Fibroblast of lung (primary cell): ENCODE measurements at regions not wholly inside any gene's neighbourhood (a gene's known extent, or its start where the extent isn't known, plus 50 kb on each side); places are given as distances from the start of the nearest gene placed in this dataset.
A peak's percentile ranks its signal among the peaks of the same experiment; 100 is the strongest.

Experiments used
- DNase-seq, 2 donors: peaks; one replicate each; pipeline versions ENCODE4 v3.0.0 to v3.0.0-alpha.2; 2010; ENCODE audit warnings: low read depth in 2 of 2
- H2AFZ ChIP-seq: 2 replicates; pipeline ENCODE4 v1.5.1; 2012; ENCODE audit warnings: low read length, control low read depth, inconsistent platforms
- H3K27ac ChIP-seq: 2 replicates; pipeline ENCODE4 v1.5.1; 2011; ENCODE audit warnings: low read length, control low read depth; ENCODE audit not compliant: insufficient read depth
- H3K27me3 ChIP-seq: 2 replicates; pipeline ENCODE4 v1.5.1; 2011; ENCODE audit warnings: mild to moderate bottlenecking, low read length; ENCODE audit not compliant: control insufficient read depth, insufficient read depth
- H3K36me3 ChIP-seq: 2 replicates; pipeline ENCODE4 v1.5.1; 2011; ENCODE audit warnings: low read length; ENCODE audit not compliant: control insufficient read depth, insufficient read depth
- H3K4me1 ChIP-seq: 2 replicates; pipeline ENCODE4 v1.5.1; 2011; ENCODE audit warnings: low read length; ENCODE audit not compliant: control insufficient read depth, insufficient read depth; ENCODE audit errors: extremely low read depth
- H3K4me2 ChIP-seq: 2 replicates; pipeline ENCODE4 v1.5.1; 2011; ENCODE audit warnings: low read length, control low read depth; ENCODE audit not compliant: insufficient read depth; ENCODE audit errors: extremely low read depth
- H3K4me3 ChIP-seq, 4 experiments: fragments of 200-600 bp in 1 of 4; sonication (generic) in 1 of 4; replicated peaks in 1 of 4; 2 replicates each; pipeline ENCODE4 v1.5.1; 2011 to 2016; ENCODE audit warnings: low read length in 4 of 4, low read depth in 3 of 4, mild to moderate bottlenecking in 3 of 4, control low read depth in 2 of 4, inconsistent platforms in 1 of 4, mixed read lengths in 1 of 4; ENCODE audit not compliant: insufficient read depth in 1 of 4; ENCODE audit errors: control extremely low read depth in 1 of 4
- H3K79me2 ChIP-seq: 2 replicates; pipeline ENCODE4 v1.5.1; 2012; ENCODE audit warnings: mild to moderate bottlenecking, low read length, inconsistent platforms; ENCODE audit not compliant: control insufficient read depth, insufficient read depth
- H3K9ac ChIP-seq: 2 replicates; pipeline ENCODE4 v1.5.1; 2011; ENCODE audit warnings: mild to moderate bottlenecking, low read length, control low read depth; ENCODE audit not compliant: insufficient read depth
- H3K9me3 ChIP-seq: 2 replicates; pipeline ENCODE4 v1.5.1; 2012; ENCODE audit warnings: low read depth, low read length; ENCODE audit not compliant: control insufficient read depth, insufficient read depth
- H4K20me1 ChIP-seq: 2 replicates; pipeline ENCODE4 v1.5.1; 2011; ENCODE audit warnings: low read length; ENCODE audit not compliant: control insufficient read depth, insufficient read depth; ENCODE audit errors: extremely low read depth
- CTCF ChIP-seq, 2 donors: IDR thresholded peaks in 1 of 2; conservative IDR thresholded peaks in 1 of 2; 1 replicate in 1 of 2; 2 replicates in 1 of 2; pipeline ENCODE4 v1.5.1; 2011 to 2012; ENCODE audit warnings: low read length in 2 of 2, control low read depth in 1 of 2, inconsistent platforms in 1 of 2, low read depth in 1 of 2, mild to moderate bottlenecking in 1 of 2
- EZH2 ChIP-seq: IDR thresholded peaks from 2 replicates; pipeline ENCODE4 v1.5.1; 2012; ENCODE audit warnings: low read length, control low read depth, mild to moderate bottlenecking; ENCODE audit errors: missing control alignments

- no peak overlapping the region for H3K27ac ChIP-seq
- no peak overlapping the region for H3K9ac ChIP-seq
- H3K9me3 ChIP-seq, result no peaks in the 10 kb centered on the region
- no peaks in the 10 kb centered on the region for H3K4me1 ChIP-seq
- no peak overlapping the region for H3K4me2 ChIP-seq
- H3K79me2 ChIP-seq, result no peaks in the 10 kb centered on the region
- H3K36me3 ChIP-seq, result no peaks in the 10 kb centered on the region
- no peak overlapping the region for H2AFZ ChIP-seq
- DNase-seq, result peak; percentile 75 to 92
- H4K20me1 ChIP-seq, result no peaks in the 10 kb centered on the region
- no peak overlapping the region for H3K4me3 ChIP-seq
- no peak for TF ChIP-seq EZH2
- peak; percentile 33 to 50 for TF ChIP-seq CTCF (conservative IDR thresholded peaks at IDR 0.05 in 1 of 2, IDR thresholded peaks at IDR 0.05 in 1 of 2; ENCODE audit: low read depth in 1 of 2, low read length in 2 of 2)
- H3K27me3 ChIP-seq, result peaks cover 8% of the 10 kb centered on the region
These were observed 57.8 kb upstream of the HSPA9 start for GRCh38 chr5:138632900-138633489.

- TF ChIP-seq CTCF (conservative IDR thresholded peaks at IDR 0.05 in 1 of 2, IDR thresholded peaks at IDR 0.05 in 1 of 2; ENCODE audit: low read depth in 1 of 2, low read length in 2 of 2), result no peak
These were observed 56.1 kb upstream of the HSPA9 start for GRCh38 chr5:138631096-138631928.

GRCh38 chr5:138629392-138629791 lies 54.2 kb upstream of the HSPA9 start:
- Histone ChIP-seq H3K27me3 (peaks cover 3% of the 10 kb centered on the region), H3K4me2 (no peak overlapping the region), H3K9ac (no peak overlapping the region), H3K79me2 (no peaks in the 10 kb centered on the region), H2AFZ (no peak overlapping the region), H4K20me1 (no peaks in the 10 kb centered on the region), H3K4me3 (no peak overlapping the region), H3K27ac (no peak overlapping the region), H3K4me1 (no peaks in the 10 kb centered on the region), H3K9me3 (no peaks in the 10 kb centered on the region), H3K36me3 (no peaks in the 10 kb centered on the region)
- no peak for DNase-seq
- no peak for TF ChIP-seq EZH2
- TF ChIP-seq CTCF (conservative IDR thresholded peaks at IDR 0.05 in 1 of 2, IDR thresholded peaks at IDR 0.05 in 1 of 2; ENCODE audit: low read depth in 1 of 2, low read length in 2 of 2), result no peak

More at GRCh38 chr5:138631096-138631928, 56.1 kb upstream of the HSPA9 start:
- no peaks in the 10 kb centered on the region for H3K4me1 ChIP-seq
- H3K79me2 ChIP-seq, result no peaks in the 10 kb centered on the region
- H3K9ac ChIP-seq, result no peak overlapping the region
- peaks cover 3% of the 10 kb centered on the region for H3K27me3 ChIP-seq
- H4K20me1 ChIP-seq, result no peaks in the 10 kb centered on the region
- DNase-seq, result no peak
- H3K9me3 ChIP-seq, result no peaks in the 10 kb centered on the region
- no peak overlapping the region for H3K4me2 ChIP-seq
- no peak overlapping the region for H2AFZ ChIP-seq
- no peaks in the 10 kb centered on the region for H3K36me3 ChIP-seq
- H3K27ac ChIP-seq, result no peak overlapping the region
- no peak overlapping the region for H3K4me3 ChIP-seq
